Chondrocyte (in vitro differentiated cells): ENCODE measurements at regions not wholly inside any gene's neighbourhood (a gene's known extent, or its start where the extent isn't known, plus 50 kb on each side); places are given as distances from the start of the nearest gene placed in this dataset.

Experiments used
- DNase-seq: peaks from one replicate; pipeline ENCODE4 v3.0.0; 2021; ENCODE audit warnings: mixed read lengths, low spot score
- H3K27ac Mint-ChIP-seq: one replicate; pipeline ENCODE4 v1.8.0; 2021; ENCODE audit warnings: mild to moderate bottlenecking, moderate library complexity, mixed read lengths; ENCODE audit not compliant: unreplicated experiment
- H3K27me3 Mint-ChIP-seq: 2 replicates; pipeline ENCODE4 v1.8.0; 2021; ENCODE audit warnings: low read depth, mixed read lengths
- H3K36me3 Mint-ChIP-seq: 2 replicates; pipeline ENCODE4 v1.8.0; 2021; ENCODE audit warnings: low read depth, mixed read lengths
- H3K4me1 Mint-ChIP-seq: 2 replicates; pipeline ENCODE4 v1.8.0; 2021; ENCODE audit warnings: low read depth, mild to moderate bottlenecking, mixed read lengths
- H3K4me3 Mint-ChIP-seq: one replicate; pipeline ENCODE4 v1.8.0; 2021; ENCODE audit warnings: mild to moderate bottlenecking, moderate library complexity, mixed read lengths; ENCODE audit not compliant: unreplicated experiment
- H3K9me3 Mint-ChIP-seq: 2 replicates; pipeline ENCODE4 v1.8.0; 2021; ENCODE audit warnings: low read depth, mixed read lengths
- CTCF ChIP-seq: fragments of 200-600 bp; sonication (generic); IDR thresholded peaks from 2 replicates; pipeline ENCODE4 v1.5.0; 2021; ENCODE audit warnings: antibody characterized with exemption, mild to moderate bottlenecking, moderate library complexity

GRCh38 chr1:229035054-229035747, 235.7 kb upstream of the RAB4A start:
- Mint-ChIP-seq H3K4me1 (peaks cover 6% of the 10 kb centered on the region), H3K27me3 (peaks cover 26% of the 10 kb centered on the region), H3K4me3 (no peak overlapping the region), H3K27ac (no peak overlapping the region), H3K9me3 (no peaks in the 10 kb centered on the region), H3K36me3 (peaks cover 5% of the 10 kb centered on the region)
- DNase-seq, result no peak
- no peak for TF ChIP-seq CTCF

- peaks cover 6% of the 10 kb centered on the region for H3K4me1 Mint-ChIP-seq
- H3K27ac Mint-ChIP-seq, result no peak overlapping the region
- no peak for TF ChIP-seq CTCF
- peaks cover 5% of the 10 kb centered on the region for H3K36me3 Mint-ChIP-seq
- H3K9me3 Mint-ChIP-seq, result no peaks in the 10 kb centered on the region
- H3K27me3 Mint-ChIP-seq, result peaks cover 31% of the 10 kb centered on the region
- H3K4me3 Mint-ChIP-seq, result no peak overlapping the region
- no peak for DNase-seq
These were observed 235.2 kb upstream of the RAB4A start for GRCh38 chr1:229035748-229036082.

GRCh38 chr1:229037806-229038405, 233.0 kb upstream of the RAB4A start:
- Mint-ChIP-seq H3K4me1 (no peaks in the 10 kb centered on the region), H3K9me3 (no peaks in the 10 kb centered on the region), H3K27me3 (peaks cover 43% of the 10 kb centered on the region), H3K36me3 (peaks cover 5% of the 10 kb centered on the region), H3K27ac (no peak overlapping the region), H3K4me3 (no peak overlapping the region)
- TF ChIP-seq CTCF, result no peak
- DNase-seq, result no peak

GRCh38 chr1:229040630-229041358, 230.1 kb upstream of the RAB4A start:
- Mint-ChIP-seq H3K27me3 (peaks cover 63% of the 10 kb centered on the region), H3K4me1 (no peaks in the 10 kb centered on the region), H3K4me3 (no peak overlapping the region), H3K9me3 (no peaks in the 10 kb centered on the region), H3K27ac (no peak overlapping the region), H3K36me3 (peaks cover 5% of the 10 kb centered on the region)
- DNase-seq, result no peak
- no peak for TF ChIP-seq CTCF

- no peak overlapping the region for H3K27ac Mint-ChIP-seq
- TF ChIP-seq CTCF, result no peak
- H3K9me3 Mint-ChIP-seq, result no peaks in the 10 kb centered on the region
- no peak for DNase-seq
- H3K4me1 Mint-ChIP-seq, result no peaks in the 10 kb centered on the region
- peaks cover 2% of the 10 kb centered on the region for H3K36me3 Mint-ChIP-seq
- H3K4me3 Mint-ChIP-seq, result no peak overlapping the region
- H3K27me3 Mint-ChIP-seq, result peaks cover 72% of the 10 kb centered on the region
These were observed 229.0 kb upstream of the RAB4A start for GRCh38 chr1:229041946-229042345.
